ENCODE measurements at regions not wholly inside any gene's neighbourhood (a gene's known extent, or its start where the extent isn't known, plus 50 kb on each side); places are given as distances from the start of the nearest gene placed in this dataset.
"Not testable (repeated sequence)": the region's sequence is repeated elsewhere in the genome, so short reads cannot be mapped to it uniquely, and the experiment has no call there.

DNA sequence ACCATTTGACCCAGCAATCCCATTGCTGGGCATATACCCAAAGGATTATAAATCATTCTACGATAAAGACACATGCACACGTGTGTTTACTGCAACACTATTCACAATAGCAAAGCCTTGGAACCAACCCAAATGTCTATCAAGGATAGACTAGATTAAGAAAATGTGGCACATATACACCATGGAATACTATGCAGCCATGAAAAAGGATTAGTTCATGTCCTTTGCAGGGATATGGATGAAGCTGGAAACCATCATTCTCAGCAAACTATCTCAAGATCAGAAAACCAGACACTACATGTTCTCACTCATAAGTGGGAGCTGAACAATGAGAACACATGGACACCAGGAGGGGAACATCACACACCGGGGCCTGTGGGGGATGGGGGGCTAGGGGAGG is 257.0 kb upstream of the PCDH18 start:
- not testable (repeated sequence) for TF ChIP-seq EZH2 (IDR thresholded peaks at IDR 0.05; ENCODE audit: borderline replicate concordance, low read depth, low read length, severe bottlenecking); POLR2A (IDR thresholded peaks at IDR 0.05; ENCODE audit: low read depth, low read length); POLR2AphosphoS5 (IDR thresholded peaks at IDR 0.05; ENCODE audit: insufficient read depth, low read depth, low read length); MYC (IDR thresholded peaks at IDR 0.05; ENCODE audit: low read depth, low read length); JUN (IDR thresholded peaks at IDR 0.05; ENCODE audit: borderline replicate concordance, insufficient read depth, insufficient read length, low read depth); GATA2 (IDR thresholded peaks at IDR 0.05; ENCODE audit: insufficient read depth, insufficient read length, low read depth, low read length)
- TF ChIP-seq, protein P1, sequence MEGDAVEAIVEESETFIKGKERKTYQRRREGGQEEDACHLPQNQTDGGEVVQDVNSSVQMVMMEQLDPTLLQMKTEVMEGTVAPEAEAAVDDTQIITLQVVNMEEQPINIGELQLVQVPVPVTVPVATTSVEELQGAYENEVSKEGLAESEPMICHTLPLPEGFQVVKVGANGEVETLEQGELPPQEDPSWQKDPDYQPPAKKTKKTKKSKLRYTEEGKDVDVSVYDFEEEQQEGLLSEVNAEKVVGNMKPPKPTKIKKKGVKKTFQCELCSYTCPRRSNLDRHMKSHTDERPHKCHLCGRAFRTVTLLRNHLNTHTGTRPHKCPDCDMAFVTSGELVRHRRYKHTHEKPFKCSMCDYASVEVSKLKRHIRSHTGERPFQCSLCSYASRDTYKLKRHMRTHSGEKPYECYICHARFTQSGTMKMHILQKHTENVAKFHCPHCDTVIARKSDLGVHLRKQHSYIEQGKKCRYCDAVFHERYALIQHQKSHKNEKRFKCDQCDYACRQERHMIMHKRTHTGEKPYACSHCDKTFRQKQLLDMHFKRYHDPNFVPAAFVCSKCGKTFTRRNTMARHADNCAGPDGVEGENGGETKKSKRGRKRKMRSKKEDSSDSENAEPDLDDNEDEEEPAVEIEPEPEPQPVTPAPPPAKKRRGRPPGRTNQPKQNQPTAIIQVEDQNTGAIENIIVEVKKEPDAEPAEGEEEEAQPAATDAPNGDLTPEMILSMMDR (IDR thresholded peaks at IDR 0.05; ENCODE audit: extremely low read depth in 1 of 2, insufficient read depth in 1 of 2, low read depth in 1 of 2, low read length in 2 of 2), result not testable (repeated sequence)
- TF ChIP-seq, protein P2, sequence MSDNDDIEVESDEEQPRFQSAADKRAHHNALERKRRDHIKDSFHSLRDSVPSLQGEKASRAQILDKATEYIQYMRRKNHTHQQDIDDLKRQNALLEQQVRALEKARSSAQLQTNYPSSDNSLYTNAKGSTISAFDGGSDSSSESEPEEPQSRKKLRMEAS (IDR thresholded peaks at IDR 0.05; ENCODE audit: insufficient read depth, insufficient read length), result not testable (repeated sequence)

All from endothelial cell of umbilical vein (primary cell).